ENCODE measurements at regions not wholly inside any gene's neighbourhood (a gene's known extent, or its start where the extent isn't known, plus 50 kb on each side); places are given as distances from the start of the nearest gene placed in this dataset.

- ATAC-seq (ENCODE audit: low FRiP score in 2 of 2) (no peak), DNase-seq (no peak)
- H3K4me1 ChIP-seq: no peaks in the 10 kb centered on the region
- TF ChIP-seq POLR2A (IDR thresholded peaks at IDR 0.05): no peak
- H3K27ac ChIP-seq: no peak overlapping the region
- H3K9me3 ChIP-seq: no peaks in the 10 kb centered on the region
- no peak overlapping the region for H3K4me3 ChIP-seq
- no peaks in the 10 kb centered on the region for H3K27me3 ChIP-seq
- H3K36me3 ChIP-seq: no peaks in the 10 kb centered on the region
- 41 to 69% methylated on average over 3 of the region's 3 CpGs for WGBS, 2 donors
These were observed 232.3 kb downstream of the SCG2 start for GRCh38 chr2:223369889-223370288.

- TF ChIP-seq CTCF (IDR thresholded peaks at IDR 0.05) (no peak), EP300 (IDR thresholded peaks at IDR 0.05) (no peak), POLR2AphosphoS5 (IDR thresholded peaks at IDR 0.05) (no peak), POLR2A (IDR thresholded peaks at IDR 0.05) (no peak)
- 86 to 92% methylated on average over 1 of the region's 1 CpG for WGBS, 2 donors
- no peaks in the 10 kb centered on the region for H3K9me3 ChIP-seq
- DNase-seq (no peak), ATAC-seq (ENCODE audit: low FRiP score in 2 of 2) (peak in 1 of 2 donors; percentile 67)
- H3K4me1 ChIP-seq: no peaks in the 10 kb centered on the region
- H3K36me3 ChIP-seq: no peaks in the 10 kb centered on the region
- no peak overlapping the region for H3K4me3 ChIP-seq
- no peak overlapping the region for H3K27ac ChIP-seq
- no peaks in the 10 kb centered on the region for H3K27me3 ChIP-seq
These were observed 218.8 kb downstream of the SCG2 start for GRCh38 chr2:223383315-223383714.

- Histone ChIP-seq H3K27ac (no peak overlapping the region), H3K36me3 (no peaks in the 10 kb centered on the region), H3K9me3 (no peaks in the 10 kb centered on the region), H3K4me1 (no peaks in the 10 kb centered on the region), H3K4me3 (no peak overlapping the region), H3K27me3 (no peaks in the 10 kb centered on the region)
- ATAC-seq (ENCODE audit: low FRiP score in 2 of 2) (no peak), DNase-seq (no peak)
- no peak for TF ChIP-seq POLR2A (IDR thresholded peaks at IDR 0.05)
- TF ChIP-seq CTCF (IDR thresholded peaks at IDR 0.05): no peak
- no peak for TF ChIP-seq POLR2AphosphoS5 (IDR thresholded peaks at IDR 0.05)
- TF ChIP-seq EP300 (IDR thresholded peaks at IDR 0.05): no peak
These were observed 216.0 kb downstream of the SCG2 start for GRCh38 chr2:223386189-223386588.

- Histone ChIP-seq H3K36me3 (no peaks in the 10 kb centered on the region), H3K27me3 (no peaks in the 10 kb centered on the region), H3K27ac (no peak overlapping the region), H3K4me3 (no peak overlapping the region), H3K9me3 (no peaks in the 10 kb centered on the region), H3K4me1 (no peaks in the 10 kb centered on the region)
- ATAC-seq (ENCODE audit: low FRiP score in 2 of 2) (no peak), DNase-seq (no peak)
- TF ChIP-seq POLR2AphosphoS5 (IDR thresholded peaks at IDR 0.05) (no peak), POLR2A (IDR thresholded peaks at IDR 0.05) (no peak), EP300 (IDR thresholded peaks at IDR 0.05) (no peak), CTCF (IDR thresholded peaks at IDR 0.05) (no peak)
- 82 to 86% methylated on average over 4 of the region's 4 CpGs for WGBS, 2 donors
These were observed 215.2 kb downstream of the SCG2 start for GRCh38 chr2:223386984-223387383.

- no peaks in the 10 kb centered on the region for H3K36me3 ChIP-seq
- no peak for TF ChIP-seq POLR2A (IDR thresholded peaks at IDR 0.05)
- no peak for TF ChIP-seq EP300 (IDR thresholded peaks at IDR 0.05)
- no peak for TF ChIP-seq CTCF (IDR thresholded peaks at IDR 0.05)
- no peak for TF ChIP-seq POLR2AphosphoS5 (IDR thresholded peaks at IDR 0.05)
These were observed 212.5 kb downstream of the SCG2 start for GRCh38 chr2:223389624-223390023.

More at GRCh38 chr2:223389624-223390023, 212.5 kb downstream of the SCG2 start:
- H3K9me3 ChIP-seq: peaks cover 0 to 13% (median 0%) of the 10 kb centered on the region in 4 donors
- 81 to 95% methylated on average over 5 of the region's 5 CpGs for WGBS, 2 donors
- no peak overlapping the region for H3K27ac ChIP-seq
- no peak overlapping the region for H3K4me3 ChIP-seq
- no peak for ATAC-seq (ENCODE audit: low FRiP score in 2 of 2)
- no peaks in the 10 kb centered on the region for H3K4me1 ChIP-seq
- no peak for DNase-seq
- H3K27me3 ChIP-seq: no peaks in the 10 kb centered on the region
